Stomach (tissue), 4 donors: ENCODE measurements at regions not wholly inside any gene's neighbourhood (a gene's known extent, or its start where the extent isn't known, plus 50 kb on each side); places are given as distances from the start of the nearest gene placed in this dataset.

Experiments used
- CTCF ChIP-seq, 7 experiments: fragments of 450-650 bp in 4 of 7; fragments of 200-600 bp in 3 of 7; sonication (generic) in 3 of 7; IDR thresholded peaks; one replicate each; pipeline ENCODE4 v1.5.1; 2016 to 2019; ENCODE audit warnings: antibody characterized with exemption in 7 of 7, control low read depth in 2 of 7, mild to moderate bottlenecking in 1 of 7
- EP300 ChIP-seq: sonication (generic); formaldehyde crosslinking; IDR thresholded peaks from one replicate; pipeline ENCODE4 v1.6.1; 2017; ENCODE audit warnings: antibody characterized with exemption
- POLR2A ChIP-seq, 4 donors: fragments of 450-650 bp; IDR thresholded peaks; one replicate each; pipeline ENCODE4 v1.6.1; 2016; ENCODE audit warnings: antibody characterized with exemption in 4 of 4, control low read depth in 2 of 4, mild to moderate bottlenecking in 1 of 4, moderate library complexity in 1 of 4
- POLR2AphosphoS5 ChIP-seq, 3 donors: sonication (generic); formaldehyde crosslinking; IDR thresholded peaks; one replicate each; pipeline ENCODE4 v1.6.1; 2016; ENCODE audit warnings: antibody characterized with exemption in 3 of 3

- no peak for TF ChIP-seq CTCF (IDR thresholded peaks at IDR 0.05)
- TF ChIP-seq POLR2AphosphoS5 (IDR thresholded peaks at IDR 0.05), result no peak
- no peak for TF ChIP-seq POLR2A (IDR thresholded peaks at IDR 0.05)
- TF ChIP-seq EP300, result no peak
Observed at GRCh38 chr1:217184854-217185253, 446.0 kb downstream of the GPATCH2 start.
